Gastroesophageal sphincter (tissue), 4 donors: ENCODE measurements at regions not wholly inside any gene's neighbourhood (a gene's known extent, or its start where the extent isn't known, plus 50 kb on each side); places are given as distances from the start of the nearest gene placed in this dataset.

Experiments used
- ATAC-seq: fragments of 150-250 bp; one replicate; pipeline ENCODE4 v1.9.1; 2016; ENCODE audit warnings: mild to moderate bottlenecking, moderate library complexity
- H3K27ac ChIP-seq, 4 donors: fragments of 200-600 bp; sonication (generic) in 3 of 4; 1 replicate in 3 of 4; 2 replicates in 1 of 4; pipeline ENCODE4 v1.5.1; 2016 to 2019
- H3K27me3 ChIP-seq: fragments of 200-600 bp; sonication (generic); one replicate; pipeline ENCODE4 v1.5.1; 2019
- H3K36me3 ChIP-seq, 2 donors: fragments of 200-600 bp; sonication (generic); one replicate each; pipeline ENCODE4 v1.5.1; 2019; ENCODE audit warnings: control low read depth in 1 of 2
- H3K4me1 ChIP-seq, 3 donors: fragments of 200-600 bp; sonication (generic); 1 replicate in 2 of 3; 2 replicates in 1 of 3; pipeline ENCODE4 v1.5.1; 2016 to 2019; ENCODE audit warnings: control low read depth in 2 of 3
- H3K4me3 ChIP-seq, 2 donors: fragments of 200-600 bp; sonication (generic); one replicate each; pipeline ENCODE4 v1.5.1; 2019; ENCODE audit warnings: mild to moderate bottlenecking in 1 of 2, moderate library complexity in 1 of 2
- H3K9me3 ChIP-seq, 3 donors: fragments of 200-600 bp; sonication (generic); one replicate each; pipeline ENCODE4 v1.5.1; 2017 to 2019; ENCODE audit warnings: control low read depth in 2 of 3
- CTCF ChIP-seq, 4 experiments: fragments of 200-600 bp in 2 of 4; fragments of 450-650 bp in 2 of 4; sonication (generic) in 1 of 4; IDR thresholded peaks; one replicate each; pipeline ENCODE4 v1.5.1; 2017 to 2019; ENCODE audit warnings: antibody characterized with exemption in 4 of 4, mild to moderate bottlenecking in 2 of 4, moderate library complexity in 2 of 4
- EP300 ChIP-seq: sonication (generic); formaldehyde crosslinking; IDR thresholded peaks from one replicate; pipeline ENCODE4 v1.6.1; 2017; ENCODE audit warnings: antibody characterized with exemption, mild to moderate bottlenecking
- POLR2A ChIP-seq, 2 donors: fragments of 450-650 bp; IDR thresholded peaks; one replicate each; pipeline ENCODE4 v1.6.1; 2017; ENCODE audit warnings: antibody characterized with exemption in 2 of 2, mild to moderate bottlenecking in 2 of 2, moderate library complexity in 1 of 2
- POLR2AphosphoS5 ChIP-seq: sonication (generic); formaldehyde crosslinking; IDR thresholded peaks from one replicate; pipeline ENCODE4 v1.6.1; 2017; ENCODE audit warnings: antibody characterized with exemption
- WGBS, 2 donors: methylation state at CpG; one replicate each; pipeline ENCODE4 v1.1.5; 2018; ENCODE audit warnings: low coverage in 1 of 2; 5-methylcytosine and 5-hydroxymethylcytosine counted together

- ATAC-seq: no peak
- H3K36me3 ChIP-seq: no peaks in the 10 kb centered on the region
- no peaks in the 10 kb centered on the region for H3K9me3 ChIP-seq
- no peaks in the 10 kb centered on the region for H3K27me3 ChIP-seq
- no peak overlapping the region for H3K27ac ChIP-seq
- no peak overlapping the region for H3K4me3 ChIP-seq
- WGBS, 2 donors: 82 to 100% methylated on average over 1 of the region's 1 CpG
- TF ChIP-seq POLR2AphosphoS5: no peak
- no peak for TF ChIP-seq POLR2A (IDR thresholded peaks at IDR 0.05)
- TF ChIP-seq EP300: no peak
- TF ChIP-seq CTCF (IDR thresholded peaks at IDR 0.05): no peak
- H3K4me1 ChIP-seq: no peaks in the 10 kb centered on the region
Observed at GRCh38 chr5:128684961-128685360, 146.9 kb upstream of the FBN2 start.

- 70 to 85% methylated on average over 1 to 2 of the region's 2 CpGs for WGBS, 2 donors
- TF ChIP-seq POLR2AphosphoS5 (no peak), CTCF (IDR thresholded peaks at IDR 0.05) (no peak), EP300 (no peak), POLR2A (IDR thresholded peaks at IDR 0.05) (no peak)
- no peak for ATAC-seq
- Histone ChIP-seq H3K4me1 (no peaks in the 10 kb centered on the region), H3K4me3 (no peak overlapping the region), H3K27me3 (no peaks in the 10 kb centered on the region), H3K27ac (no peak overlapping the region), H3K9me3 (no peaks in the 10 kb centered on the region), H3K36me3 (no peaks in the 10 kb centered on the region)
Observed at GRCh38 chr5:128687930-128688329, 149.9 kb upstream of the FBN2 start.

DNA sequence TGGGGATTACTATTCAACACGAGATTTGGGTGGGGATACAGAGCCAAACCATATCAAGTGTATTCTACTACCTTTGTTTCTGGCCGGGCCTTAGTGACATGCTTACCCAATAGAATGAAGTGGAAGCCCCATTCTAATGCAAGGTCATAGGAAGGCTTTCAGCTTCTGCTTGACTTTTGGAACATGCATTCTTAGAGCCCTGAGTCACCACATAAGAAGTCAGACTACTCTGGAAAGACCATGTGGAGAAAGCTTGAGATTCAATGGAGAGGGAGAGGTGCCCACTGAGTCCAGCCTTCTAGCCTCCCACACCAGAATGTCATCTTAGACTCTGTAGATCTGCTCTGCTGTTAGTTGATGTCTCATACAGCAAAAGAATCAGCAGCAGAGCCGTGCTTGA is 155.7 kb upstream of the FBN2 start:
- Histone ChIP-seq H3K27ac (no peak overlapping the region), H3K36me3 (no peaks in the 10 kb centered on the region), H3K9me3 (no peaks in the 10 kb centered on the region), H3K4me1 (no peaks in the 10 kb centered on the region), H3K4me3 (no peak overlapping the region), H3K27me3 (no peaks in the 10 kb centered on the region)
- WGBS, 2 donors: 86 to 93% methylated on average over 2 of the region's 3 CpGs
- TF ChIP-seq CTCF (IDR thresholded peaks at IDR 0.05) (no peak), POLR2AphosphoS5 (no peak), EP300 (no peak), POLR2A (IDR thresholded peaks at IDR 0.05) (no peak)
- ATAC-seq: no peak

- no peaks in the 10 kb centered on the region for H3K9me3 ChIP-seq
- H3K36me3 ChIP-seq: no peaks in the 10 kb centered on the region
- H3K27ac ChIP-seq: no peak overlapping the region
- H3K27me3 ChIP-seq: no peaks in the 10 kb centered on the region
- 92 to 95% methylated on average over 1 of the region's 1 CpG for WGBS, 2 donors
- no peak for TF ChIP-seq POLR2A (IDR thresholded peaks at IDR 0.05)
- TF ChIP-seq POLR2AphosphoS5: no peak
- no peak for TF ChIP-seq CTCF (IDR thresholded peaks at IDR 0.05)
- TF ChIP-seq EP300: no peak
- H3K4me3 ChIP-seq: no peak overlapping the region
- H3K4me1 ChIP-seq: no peaks in the 10 kb centered on the region
- no peak for ATAC-seq
Observed at GRCh38 chr5:128695791-128696530, 157.9 kb upstream of the FBN2 start.

- Histone ChIP-seq H3K9me3 (no peaks in the 10 kb centered on the region), H3K27me3 (no peaks in the 10 kb centered on the region), H3K27ac (no peak overlapping the region), H3K4me3 (no peak overlapping the region), H3K4me1 (no peaks in the 10 kb centered on the region), H3K36me3 (no peaks in the 10 kb centered on the region)
- TF ChIP-seq POLR2AphosphoS5 (no peak), CTCF (IDR thresholded peaks at IDR 0.05) (no peak), POLR2A (IDR thresholded peaks at IDR 0.05) (no peak), EP300 (no peak)
- no peak for ATAC-seq
Observed at GRCh38 chr5:128701301-128701700, 163.3 kb upstream of the FBN2 start.
